MM.1S (cell line): ENCODE measurements at regions not wholly inside any gene's neighbourhood (a gene's known extent, or its start where the extent isn't known, plus 50 kb on each side); places are given as distances from the start of the nearest gene placed in this dataset.

Experiments
- DNase-seq: peaks from one replicate; pipeline ENCODE4 v3.0.0-alpha.2; 2015
- H2AFZ ChIP-seq: fragments of 300-600 bp; sonication (generic); 2 replicates; pipeline ENCODE4 v1.6.0; 2016; ENCODE audit warnings: antibody characterized with exemption, low read length
- H3F3A ChIP-seq: fragments of 300-600 bp; sonication (generic); 2 replicates; pipeline ENCODE4 v1.6.1; 2016; ENCODE audit warnings: mild to moderate bottlenecking, antibody characterized with exemption, low read length, moderate library complexity, mixed read lengths; ENCODE audit not compliant: insufficient read depth
- H3K27ac ChIP-seq: fragments of 300-600 bp; sonication (generic); 2 replicates; pipeline ENCODE4 v1.5.1; 2016; ENCODE audit warnings: mild to moderate bottlenecking, low read length
- H3K27me3 ChIP-seq: fragments of 300-600 bp; sonication (generic); replicated peaks from 2 replicates; pipeline ENCODE4 v1.6.0; 2016; ENCODE audit warnings: low read length; ENCODE audit not compliant: insufficient read depth
- H3K36me3 ChIP-seq: fragments of 300-600 bp; sonication (generic); replicated peaks from 2 replicates; pipeline ENCODE4 v1.6.1; 2016; ENCODE audit warnings: mild to moderate bottlenecking, low read length, mixed read lengths; ENCODE audit not compliant: insufficient read depth
- H3K4me1 ChIP-seq: fragments of 300-600 bp; sonication (generic); 2 replicates; pipeline ENCODE4 v1.6.1; 2016; ENCODE audit warnings: low read length, mixed read lengths
- H3K4me2 ChIP-seq: fragments of 300-600 bp; sonication (generic); 2 replicates; pipeline ENCODE4 v1.6.0; 2016; ENCODE audit warnings: low read depth, low read length
- H3K4me3 ChIP-seq: fragments of 300-600 bp; sonication (generic); 2 replicates; pipeline ENCODE4 v1.5.1; 2016; ENCODE audit warnings: low read length, mixed read lengths
- H3K79me2 ChIP-seq: fragments of 300-600 bp; sonication (generic); 2 replicates; pipeline ENCODE4 v1.6.1; 2016; ENCODE audit warnings: mixed run types, low read length, mixed read lengths
- H3K9ac ChIP-seq: fragments of 300-600 bp; sonication (generic); 2 replicates; pipeline ENCODE4 v1.6.1; 2016; ENCODE audit warnings: low read length, mixed read lengths
- H3K9me2 ChIP-seq: fragments of 300-600 bp; sonication (generic); replicated peaks from 2 replicates; pipeline ENCODE4 v1.6.1; 2016; ENCODE audit warnings: mild to moderate bottlenecking, low read length, mixed read lengths; ENCODE audit not compliant: insufficient read depth
- H3K9me3 ChIP-seq: fragments of 300-600 bp; sonication (generic); replicated peaks from 2 replicates; pipeline ENCODE4 v1.6.1; 2016; ENCODE audit warnings: mild to moderate bottlenecking, low read length, mixed read lengths; ENCODE audit not compliant: insufficient read depth
- H4K20me1 ChIP-seq: fragments of 300-600 bp; sonication (generic); 2 replicates; pipeline ENCODE4 v1.6.1; 2016; ENCODE audit warnings: mild to moderate bottlenecking, low read length, moderate library complexity, mixed read lengths; ENCODE audit not compliant: insufficient read depth
- CTCF ChIP-seq: fragments of 300-600 bp; sonication (generic); IDR thresholded peaks from 2 replicates; pipeline ENCODE4 v1.5.1; 2016; ENCODE audit warnings: antibody characterized with exemption, low read length, mixed read lengths
- EZH2 ChIP-seq: fragments of 300-600 bp; sonication (generic); optimal IDR thresholded peaks from 2 replicates; pipeline ENCODE3; 2017; ENCODE audit warnings: low read depth, mild to moderate bottlenecking, antibody characterized with exemption, low read length, mixed read lengths
- EZH2phosphoT487 ChIP-seq: fragments of 300-600 bp; sonication (generic); IDR thresholded peaks from 2 replicates; pipeline ENCODE4 v1.6.1; 2018; ENCODE audit warnings: antibody characterized with exemption, low read length

GRCh38 chrX:88135735-88136134, 611.3 kb upstream of the CPXCR1 start:
- DNase-seq: peak; percentile 28
- TF ChIP-seq CTCF (peak; percentile 41), EZH2 (no peak)
- no peaks in the 10 kb centered on the region for H3K36me3 ChIP-seq
- H4K20me1 ChIP-seq: no peaks in the 10 kb centered on the region
- H3K9ac ChIP-seq: no peak overlapping the region
- H3K27ac ChIP-seq: no peak overlapping the region
- no peaks in the 10 kb centered on the region for H3K27me3 ChIP-seq
- no peak overlapping the region for H2AFZ ChIP-seq
- no peaks in the 10 kb centered on the region for H3K9me3 ChIP-seq
- H3K9me2 ChIP-seq: no peaks in the 10 kb centered on the region
- H3K4me3 ChIP-seq: no peak overlapping the region
- no peaks in the 10 kb centered on the region for H3K79me2 ChIP-seq
- no peaks in the 10 kb centered on the region for H3K4me1 ChIP-seq
- H3K4me2 ChIP-seq: no peak overlapping the region
- no peaks in the 10 kb centered on the region for H3F3A ChIP-seq

GRCh38 chrX:88136328-88136727, 610.7 kb upstream of the CPXCR1 start:
- no peaks in the 10 kb centered on the region for H3K4me1 ChIP-seq
- no peaks in the 10 kb centered on the region for H4K20me1 ChIP-seq
- no peak overlapping the region for H3K27ac ChIP-seq
- H3K4me3 ChIP-seq: no peak overlapping the region
- DNase-seq: no peak
- TF ChIP-seq EZH2phosphoT487 (no peak), CTCF (no peak), EZH2 (no peak)
- no peaks in the 10 kb centered on the region for H3F3A ChIP-seq
- no peaks in the 10 kb centered on the region for H3K79me2 ChIP-seq
- H3K9me2 ChIP-seq: no peaks in the 10 kb centered on the region
- no peak overlapping the region for H3K9ac ChIP-seq
- H3K27me3 ChIP-seq: no peaks in the 10 kb centered on the region
- H3K36me3 ChIP-seq: no peaks in the 10 kb centered on the region
- H2AFZ ChIP-seq: no peak overlapping the region
- H3K9me3 ChIP-seq: no peaks in the 10 kb centered on the region
- H3K4me2 ChIP-seq: no peak overlapping the region

GRCh38 chrX:88146577-88146976, 600.4 kb upstream of the CPXCR1 start:
- H3F3A ChIP-seq: no peaks in the 10 kb centered on the region
- H4K20me1 ChIP-seq: no peaks in the 10 kb centered on the region
- no peaks in the 10 kb centered on the region for H3K9me2 ChIP-seq
- H3K9me3 ChIP-seq: no peaks in the 10 kb centered on the region
- H3K27me3 ChIP-seq: no peaks in the 10 kb centered on the region
- H2AFZ ChIP-seq: no peak overlapping the region
- no peaks in the 10 kb centered on the region for H3K79me2 ChIP-seq
- no peaks in the 10 kb centered on the region for H3K36me3 ChIP-seq
- H3K4me1 ChIP-seq: no peaks in the 10 kb centered on the region
- no peak for TF ChIP-seq EZH2
- TF ChIP-seq EZH2phosphoT487: no peak
- TF ChIP-seq CTCF: no peak
- H3K27ac ChIP-seq: no peak overlapping the region
- H3K4me3 ChIP-seq: no peak overlapping the region
- no peak overlapping the region for H3K4me2 ChIP-seq
- H3K9ac ChIP-seq: no peak overlapping the region
- no peak for DNase-seq
